ENCODE measurements at regions not wholly inside any gene's neighbourhood (a gene's known extent, or its start where the extent isn't known, plus 50 kb on each side); places are given as distances from the start of the nearest gene placed in this dataset.

GRCh38 chr2:160931531-160931930 is 228.7 kb upstream of the TANK start:
- WGBS (ENCODE audit: low lambda C conversion rate) = 85% methylated on average over 6 of the region's 6 CpGs
- no peaks in the 10 kb centered on the region for H3K79me2 ChIP-seq (ENCODE audit: insufficient read depth)
- no peak for TF ChIP-seq FOXJ3 (CRISPR knock-in tag; IDR thresholded peaks at IDR 0.05)
- no peak for TF ChIP-seq CTCF (IDR thresholded peaks at IDR 0.05)
- CTCF ChIA-PET = no interaction called here
- no peaks in the 10 kb centered on the region for H3K27me3 ChIP-seq (ENCODE audit: insufficient read depth)
- no peaks in the 10 kb centered on the region for H3K9me3 ChIP-seq
- no peaks in the 10 kb centered on the region for H3K4me1 ChIP-seq (ENCODE audit: control insufficient read depth in 1 of 2, insufficient read depth in 2 of 2, low read depth in 1 of 2, low read length in 1 of 2)
- no peaks in the 10 kb centered on the region for H3K9me2 ChIP-seq
- no peak overlapping the region for H3K4me2 ChIP-seq
- no peaks in the 10 kb centered on the region for H4K20me1 ChIP-seq (ENCODE audit: insufficient read depth)
- no peak overlapping the region for H3K9ac ChIP-seq
- H3K4me3 ChIP-seq (ENCODE audit: low read depth in 2 of 2, low read length in 1 of 2) = no peak overlapping the region
- no peak for DNase-seq
- no peak overlapping the region for H3K27ac ChIP-seq (ENCODE audit: low read depth in 2 of 2, low read length in 1 of 2)
- H3F3A ChIP-seq (replicated peaks; ENCODE audit: insufficient read depth) = no peaks in the 10 kb centered on the region
- no peak overlapping the region for H2AFZ ChIP-seq (ENCODE audit: low read depth)
- POLR2A ChIA-PET = no interaction called here
- H3K36me3 ChIP-seq (replicated peaks in 1 of 2; ENCODE audit: control insufficient read depth in 1 of 2, insufficient read depth in 2 of 2, low read length in 1 of 2) = no peaks in the 10 kb centered on the region

- no peak overlapping the region for H3K4me3 ChIP-seq (ENCODE audit: low read depth in 2 of 2, low read length in 1 of 2)
- H3K4me1 ChIP-seq (ENCODE audit: control insufficient read depth in 1 of 2, insufficient read depth in 2 of 2, low read depth in 1 of 2, low read length in 1 of 2) = no peaks in the 10 kb centered on the region
- no peaks in the 10 kb centered on the region for H3F3A ChIP-seq (replicated peaks; ENCODE audit: insufficient read depth)
- H4K20me1 ChIP-seq (ENCODE audit: insufficient read depth) = no peaks in the 10 kb centered on the region
- no peak for DNase-seq
- 95% methylated on average over 2 of the region's 2 CpGs for WGBS (ENCODE audit: low lambda C conversion rate)
- no peaks in the 10 kb centered on the region for H3K9me3 ChIP-seq
- no peaks in the 10 kb centered on the region for H3K27me3 ChIP-seq (ENCODE audit: insufficient read depth)
- no peak overlapping the region for H3K4me2 ChIP-seq
- H3K27ac ChIP-seq (ENCODE audit: low read depth in 2 of 2, low read length in 1 of 2) = no peak overlapping the region
- H2AFZ ChIP-seq (ENCODE audit: low read depth) = no peak overlapping the region
- TF ChIP-seq EZH2phosphoT487 (IDR thresholded peaks at IDR 0.05; ENCODE audit: borderline replicate concordance, low read depth) (no peak), TAF1 (IDR thresholded peaks at IDR 0.05; ENCODE audit: borderline replicate concordance, low read depth, low read length) (no peak), GATA2 (CRISPR knock-in tag; IDR thresholded peaks at IDR 0.05) (no peak)
- ChIA-PET POLR2A (no interaction called here), CTCF (no interaction called here)
- no peaks in the 10 kb centered on the region for H3K36me3 ChIP-seq (replicated peaks in 1 of 2; ENCODE audit: control insufficient read depth in 1 of 2, insufficient read depth in 2 of 2, low read length in 1 of 2)
- H3K9me2 ChIP-seq = no peaks in the 10 kb centered on the region
- no peak overlapping the region for H3K9ac ChIP-seq
- H3K79me2 ChIP-seq (ENCODE audit: insufficient read depth) = no peaks in the 10 kb centered on the region
Measured at GRCh38 chr2:160932960-160933359, 227.3 kb upstream of the TANK start.

- H3K4me1 ChIP-seq (ENCODE audit: control insufficient read depth in 1 of 2, insufficient read depth in 2 of 2, low read depth in 1 of 2, low read length in 1 of 2) = no peaks in the 10 kb centered on the region
- no peak overlapping the region for H3K27ac ChIP-seq (ENCODE audit: low read depth in 2 of 2, low read length in 1 of 2)
- no peak overlapping the region for H3K9ac ChIP-seq
- H2AFZ ChIP-seq (ENCODE audit: low read depth) = no peak overlapping the region
- H3K9me3 ChIP-seq = no peaks in the 10 kb centered on the region
- no peaks in the 10 kb centered on the region for H3K27me3 ChIP-seq (ENCODE audit: insufficient read depth)
- H3F3A ChIP-seq (replicated peaks; ENCODE audit: insufficient read depth) = no peaks in the 10 kb centered on the region
- no peaks in the 10 kb centered on the region for H3K79me2 ChIP-seq (ENCODE audit: insufficient read depth)
- H3K9me2 ChIP-seq = no peaks in the 10 kb centered on the region
- 91% methylated on average over 4 of the region's 4 CpGs for WGBS (ENCODE audit: low lambda C conversion rate)
- H4K20me1 ChIP-seq (ENCODE audit: insufficient read depth) = no peaks in the 10 kb centered on the region
- no peaks in the 10 kb centered on the region for H3K36me3 ChIP-seq (replicated peaks in 1 of 2; ENCODE audit: control insufficient read depth in 1 of 2, insufficient read depth in 2 of 2, low read length in 1 of 2)
- no peak overlapping the region for H3K4me3 ChIP-seq (ENCODE audit: low read depth in 2 of 2, low read length in 1 of 2)
- CTCF ChIA-PET = no interaction called here
- TF ChIP-seq MEF2A (IDR thresholded peaks at IDR 0.05; ENCODE audit: borderline replicate concordance, low read depth) = no peak
- TF ChIP-seq ZBTB33 (IDR thresholded peaks at IDR 0.05; ENCODE audit: borderline replicate concordance, low read depth) = no peak
- TF ChIP-seq USF1 (IDR thresholded peaks at IDR 0.05; ENCODE audit: borderline replicate concordance, low read depth) = no peak
- no peak for TF ChIP-seq CHD2 (IDR thresholded peaks at IDR 0.05; ENCODE audit: low read length, partially characterized antibody)
- TF ChIP-seq IRF3 (IDR thresholded peaks at IDR 0.05; ENCODE audit: low read depth, low read length) = no peak
- no peak for TF ChIP-seq FOSL2 (IDR thresholded peaks at IDR 0.05; ENCODE audit: borderline replicate concordance, low read depth)
- no peak for DNase-seq
- POLR2A ChIA-PET = no interaction called here
- H3K4me2 ChIP-seq = no peak overlapping the region
Measured at GRCh38 chr2:160934263-160934662, 226.0 kb upstream of the TANK start.

Data from SK-N-SH (cell line).